Thoracic aorta (tissue), 2 donors: ENCODE measurements at regions not wholly inside any gene's neighbourhood (a gene's known extent, or its start where the extent isn't known, plus 50 kb on each side); places are given as distances from the start of the nearest gene placed in this dataset.

Source experiments
- ATAC-seq: fragments of 150-250 bp; one replicate; pipeline ENCODE4 v1.8.0; 2017; ENCODE audit warnings: low read depth; ENCODE audit not compliant: insufficient number of reproducible peaks, low FRiP score
- DNase-seq: peaks from one replicate; pipeline ENCODE4 v3.0.0-alpha.2; 2020; ENCODE audit warnings: low spot score
- H3K27ac ChIP-seq, 2 donors: fragments of 200-600 bp; sonication (generic); 1 replicate in 1 of 2; 2 replicates in 1 of 2; pipeline ENCODE4 v1.5.1; 2016; ENCODE audit warnings: mild to moderate bottlenecking in 2 of 2, moderate library complexity in 2 of 2
- H3K27me3 ChIP-seq: fragments of 200-600 bp; sonication (generic); replicated peaks from 2 replicates; pipeline ENCODE4 v1.6.0; 2016; ENCODE audit warnings: mild to moderate bottlenecking; ENCODE audit not compliant: insufficient read depth
- H3K36me3 ChIP-seq: fragments of 200-600 bp; sonication (generic); one replicate; pipeline ENCODE4 v1.5.1; 2016
- H3K4me1 ChIP-seq, 2 donors: fragments of 200-600 bp; sonication (generic); 1 replicate in 1 of 2; 2 replicates in 1 of 2; pipeline versions ENCODE4 v1.5.1 to v1.6.0; 2016; ENCODE audit warnings: low read depth in 2 of 2, mild to moderate bottlenecking in 1 of 2; ENCODE audit not compliant: control insufficient read depth in 1 of 2
- H3K4me3 ChIP-seq: fragments of 200-600 bp; sonication (generic); 2 replicates; pipeline ENCODE4 v1.5.1; 2016; ENCODE audit warnings: mild to moderate bottlenecking
- H3K9me3 ChIP-seq: fragments of 200-600 bp; sonication (generic); 2 replicates; pipeline ENCODE4 v1.5.1; 2016
- TF ChIP-seq, protein P1 (sequence below): fragments of 200-600 bp; sonication (generic); IDR thresholded peaks from one replicate; pipeline ENCODE4 v1.5.1; 2019; ENCODE audit warnings: antibody characterized with exemption

GRCh38 chr1:29805122-29805895 lies 569.0 kb downstream of the PTPRU start:
- no peaks in the 10 kb centered on the region for H3K9me3 ChIP-seq
- no peaks in the 10 kb centered on the region for H3K27me3 ChIP-seq
- TF ChIP-seq, protein P1, sequence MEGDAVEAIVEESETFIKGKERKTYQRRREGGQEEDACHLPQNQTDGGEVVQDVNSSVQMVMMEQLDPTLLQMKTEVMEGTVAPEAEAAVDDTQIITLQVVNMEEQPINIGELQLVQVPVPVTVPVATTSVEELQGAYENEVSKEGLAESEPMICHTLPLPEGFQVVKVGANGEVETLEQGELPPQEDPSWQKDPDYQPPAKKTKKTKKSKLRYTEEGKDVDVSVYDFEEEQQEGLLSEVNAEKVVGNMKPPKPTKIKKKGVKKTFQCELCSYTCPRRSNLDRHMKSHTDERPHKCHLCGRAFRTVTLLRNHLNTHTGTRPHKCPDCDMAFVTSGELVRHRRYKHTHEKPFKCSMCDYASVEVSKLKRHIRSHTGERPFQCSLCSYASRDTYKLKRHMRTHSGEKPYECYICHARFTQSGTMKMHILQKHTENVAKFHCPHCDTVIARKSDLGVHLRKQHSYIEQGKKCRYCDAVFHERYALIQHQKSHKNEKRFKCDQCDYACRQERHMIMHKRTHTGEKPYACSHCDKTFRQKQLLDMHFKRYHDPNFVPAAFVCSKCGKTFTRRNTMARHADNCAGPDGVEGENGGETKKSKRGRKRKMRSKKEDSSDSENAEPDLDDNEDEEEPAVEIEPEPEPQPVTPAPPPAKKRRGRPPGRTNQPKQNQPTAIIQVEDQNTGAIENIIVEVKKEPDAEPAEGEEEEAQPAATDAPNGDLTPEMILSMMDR, result no peak
- no peaks in the 10 kb centered on the region for H3K4me1 ChIP-seq
- no peak overlapping the region for H3K27ac ChIP-seq
- no peaks in the 10 kb centered on the region for H3K36me3 ChIP-seq
- H3K4me3 ChIP-seq, result no peak overlapping the region
- ATAC-seq (no peak), DNase-seq (no peak)

DNA sequence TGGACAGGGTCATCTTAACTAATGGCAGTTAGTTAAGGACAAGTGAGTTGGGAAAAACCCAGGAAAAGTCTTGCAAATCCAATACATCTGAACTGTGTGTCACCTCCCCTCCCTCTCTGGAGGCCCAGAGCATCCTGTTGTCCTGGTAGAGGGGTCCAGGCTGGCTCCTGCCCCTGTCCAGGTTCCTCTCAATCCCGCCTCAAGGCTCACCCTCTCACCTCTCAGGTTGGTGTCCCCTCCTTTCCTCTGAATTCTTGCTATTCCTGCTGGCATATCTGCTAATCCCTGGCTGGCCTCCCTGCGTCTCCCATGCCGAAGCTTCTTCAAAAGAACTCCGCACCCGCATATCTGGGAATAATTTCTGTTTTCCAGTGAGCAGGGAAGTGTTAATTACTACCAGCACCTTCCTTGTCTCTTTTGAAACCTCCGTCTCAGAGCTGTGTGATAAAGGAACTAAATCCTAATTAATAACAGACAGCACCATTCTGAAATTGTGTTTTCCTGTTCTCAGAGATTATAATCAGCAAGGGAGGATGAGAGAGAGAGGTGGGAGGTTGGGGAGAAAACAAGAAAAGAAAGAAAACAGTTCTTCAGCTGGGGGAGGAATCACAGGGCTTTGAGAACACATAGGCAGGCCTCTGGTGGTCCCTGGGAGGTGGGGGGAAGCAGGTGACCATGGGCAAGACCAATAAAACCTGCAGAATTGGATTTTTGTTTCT lies 568.0 kb downstream of the PTPRU start:
- DNase-seq, result no peak
- TF ChIP-seq, protein P1, result no peak
- H3K27ac ChIP-seq, result no peak overlapping the region
- no peak for ATAC-seq
- no peak overlapping the region for H3K4me3 ChIP-seq
- H3K36me3 ChIP-seq, result no peaks in the 10 kb centered on the region
- no peaks in the 10 kb centered on the region for H3K4me1 ChIP-seq
- no peaks in the 10 kb centered on the region for H3K27me3 ChIP-seq
- no peaks in the 10 kb centered on the region for H3K9me3 ChIP-seq

GRCh38 chr1:29803486-29803885 lies 567.2 kb downstream of the PTPRU start:
- H3K36me3 ChIP-seq, result no peaks in the 10 kb centered on the region
- H3K4me1 ChIP-seq, result no peaks in the 10 kb centered on the region
- DNase-seq (no peak), ATAC-seq (no peak)
- no peak overlapping the region for H3K4me3 ChIP-seq
- no peak overlapping the region for H3K27ac ChIP-seq
- TF ChIP-seq, protein P1, result no peak
- no peaks in the 10 kb centered on the region for H3K9me3 ChIP-seq
- no peaks in the 10 kb centered on the region for H3K27me3 ChIP-seq

DNA sequence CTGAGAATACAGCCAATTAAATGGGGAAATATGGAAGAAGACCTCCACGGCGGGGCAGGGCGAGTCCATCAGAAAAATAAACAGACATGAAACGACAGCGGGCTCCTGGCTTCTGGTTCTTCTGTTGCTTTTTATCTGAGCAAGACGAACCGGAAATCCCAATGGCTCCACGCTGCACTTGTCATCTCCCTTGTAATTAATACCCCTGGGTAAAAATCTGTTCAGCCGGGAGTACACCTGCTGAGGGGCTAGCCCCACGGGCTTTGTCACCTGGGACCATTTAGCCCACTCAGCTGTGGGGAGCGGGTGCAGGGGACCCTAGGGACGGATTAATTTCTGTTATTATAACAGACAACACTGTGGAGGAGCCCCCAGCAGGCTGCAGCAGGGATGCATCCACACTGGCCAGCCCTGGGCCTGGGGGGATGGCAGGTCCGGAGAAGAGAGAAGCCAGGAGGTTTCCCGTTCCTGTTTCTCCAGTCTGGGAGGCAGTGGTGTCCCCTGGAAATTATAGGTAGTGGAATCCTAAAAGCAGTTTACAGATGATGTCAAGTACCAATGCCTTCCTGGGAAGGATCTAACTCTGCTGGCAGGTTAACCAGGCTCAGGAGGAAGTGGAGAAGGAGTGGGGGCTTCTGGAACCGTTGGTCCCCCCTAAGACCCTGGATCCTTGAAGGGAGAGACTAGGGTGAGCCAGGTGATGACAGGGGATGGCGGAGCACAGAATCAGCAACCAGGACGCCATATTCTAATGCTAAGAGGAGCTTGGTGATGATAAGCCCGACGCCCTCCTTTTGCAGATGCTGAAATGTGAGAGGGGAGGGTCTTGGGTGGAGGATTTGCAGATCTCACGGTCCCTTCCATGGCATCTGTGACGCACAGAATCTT lies 566.1 kb downstream of the PTPRU start:
- Histone ChIP-seq H3K27me3 (no peaks in the 10 kb centered on the region), H3K36me3 (no peaks in the 10 kb centered on the region), H3K4me3 (no peak overlapping the region), H3K27ac (no peak overlapping the region), H3K4me1 (no peaks in the 10 kb centered on the region), H3K9me3 (no peaks in the 10 kb centered on the region)
- DNase-seq (no peak), ATAC-seq (no peak)
- TF ChIP-seq, protein P1, result no peak

GRCh38 chr1:29801561-29801973 lies 565.2 kb downstream of the PTPRU start:
- H3K9me3 ChIP-seq, result no peaks in the 10 kb centered on the region
- no peaks in the 10 kb centered on the region for H3K4me1 ChIP-seq
- no peaks in the 10 kb centered on the region for H3K36me3 ChIP-seq
- ATAC-seq (no peak), DNase-seq (no peak)
- H3K27me3 ChIP-seq, result no peaks in the 10 kb centered on the region
- no peak overlapping the region for H3K27ac ChIP-seq
- TF ChIP-seq, protein P1, result no peak
- H3K4me3 ChIP-seq, result no peak overlapping the region
